Keratinocyte (primary cell): ENCODE measurements at regions not wholly inside any gene's neighbourhood (a gene's known extent, or its start where the extent isn't known, plus 50 kb on each side); places are given as distances from the start of the nearest gene placed in this dataset.

Experiments used
- DNase-seq: peaks from one replicate; pipeline ENCODE4 v3.0.0-alpha.2; 2011; ENCODE audit warnings: low read depth, missing footprints, low spot score
- FAIRE-seq: peaks from 2 replicates; lab custom pipeline; 2011; peaks lifted over from hg19 to GRCh38; lab: Jason Lieb, UNC
- H2AFZ ChIP-seq: 2 replicates; pipeline ENCODE4 v1.6.0; 2012; ENCODE audit warnings: low read length, control low read depth, inconsistent platforms; ENCODE audit not compliant: control insufficient read depth
- H3K27ac ChIP-seq: 2 replicates; pipeline ENCODE4 v1.5.1; 2011; ENCODE audit warnings: low read length; ENCODE audit not compliant: control insufficient read depth, insufficient read depth
- H3K27me3 ChIP-seq: 3 replicates; pipeline ENCODE4 v1.6.0; 2011; ENCODE audit warnings: low read length; ENCODE audit not compliant: control insufficient read depth, insufficient read depth; ENCODE audit errors: extremely low read depth
- H3K36me3 ChIP-seq, 2 experiments: 2 replicates in 1 of 2; 3 replicates in 1 of 2; pipeline ENCODE4 v1.5.1; 2011; ENCODE audit warnings: low read length in 2 of 2, mild to moderate bottlenecking in 1 of 2; ENCODE audit not compliant: control insufficient read depth in 2 of 2, insufficient read depth in 2 of 2; ENCODE audit errors: extremely low read depth in 1 of 2
- H3K4me1 ChIP-seq: 3 replicates; pipeline ENCODE4 v1.5.1; 2011; ENCODE audit warnings: low read length; ENCODE audit not compliant: control insufficient read depth, insufficient read depth; ENCODE audit errors: extremely low read depth
- H3K4me2 ChIP-seq: 3 replicates; pipeline ENCODE4 v1.6.0; 2011; ENCODE audit warnings: low read depth, low read length; ENCODE audit not compliant: control insufficient read depth, insufficient read depth; ENCODE audit errors: extremely low read depth
- H3K4me3 ChIP-seq, 3 experiments: fragments of 200-600 bp in 1 of 3; sonication (generic) in 1 of 3; 2 replicates in 2 of 3; 3 replicates in 1 of 3; pipeline ENCODE4 v1.5.1; 2011 to 2016; ENCODE audit warnings: low read length in 3 of 3, mild to moderate bottlenecking in 3 of 3, control low read depth in 2 of 3, inconsistent platforms in 1 of 3, low read depth in 1 of 3, mixed read lengths in 1 of 3, mixed run types in 1 of 3, moderate library complexity in 1 of 3; ENCODE audit not compliant: control insufficient read depth in 2 of 3, insufficient read depth in 2 of 3; ENCODE audit errors: extremely low read depth in 1 of 3
- H3K79me2 ChIP-seq: 2 replicates; pipeline ENCODE4 v1.6.0; 2012; ENCODE audit warnings: low read length; ENCODE audit not compliant: control insufficient read depth, insufficient read depth
- H3K9ac ChIP-seq: 3 replicates; pipeline ENCODE4 v1.6.0; 2011; ENCODE audit warnings: low read length; ENCODE audit not compliant: control insufficient read depth, insufficient read depth; ENCODE audit errors: extremely low read depth
- H3K9me1 ChIP-seq: 3 replicates; pipeline ENCODE4 v1.6.0; 2011; ENCODE audit warnings: low read length; ENCODE audit not compliant: control insufficient read depth, insufficient read depth; ENCODE audit errors: extremely low read depth
- H3K9me3 ChIP-seq: 2 replicates; pipeline ENCODE4 v1.5.1; 2012; ENCODE audit warnings: low read depth, low read length; ENCODE audit not compliant: control insufficient read depth
- H4K20me1 ChIP-seq: 3 replicates; pipeline ENCODE4 v1.6.0; 2011; ENCODE audit warnings: low read length; ENCODE audit not compliant: control insufficient read depth, insufficient read depth; ENCODE audit errors: extremely low read depth
- EZH2 ChIP-seq: IDR thresholded peaks from one replicate; pipeline ENCODE4 v1.6.1; 2012; ENCODE audit warnings: inconsistent platforms, mild to moderate bottlenecking, low read length, moderate library complexity
- dilution Hi-C: fragments of 300-500 bp; cut with MboI; formaldehyde crosslinking; loops from one replicate; pipeline ENCODE4 v1.7.0; 2020; ENCODE audit warnings: low sequenced_read_pairs; ENCODE audit not compliant: extremely low pct_ligation_motif_present
- TF ChIP-seq, protein P1 (sequence below), 3 experiments: IDR thresholded peaks in 1 of 3; conservative IDR thresholded peaks in 1 of 3; optimal IDR thresholded peaks in 1 of 3; 2 replicates in 2 of 3; 3 replicates in 1 of 3; pipeline versions ENCODE3 to v1.5.1; 2011; ENCODE audit warnings: low read length in 3 of 3, mild to moderate bottlenecking in 3 of 3, moderate library complexity in 2 of 3, control low read depth in 1 of 3, inconsistent platforms in 1 of 3; ENCODE audit not compliant: insufficient read depth in 2 of 3; ENCODE audit errors: extremely low read depth in 1 of 3

DNA sequence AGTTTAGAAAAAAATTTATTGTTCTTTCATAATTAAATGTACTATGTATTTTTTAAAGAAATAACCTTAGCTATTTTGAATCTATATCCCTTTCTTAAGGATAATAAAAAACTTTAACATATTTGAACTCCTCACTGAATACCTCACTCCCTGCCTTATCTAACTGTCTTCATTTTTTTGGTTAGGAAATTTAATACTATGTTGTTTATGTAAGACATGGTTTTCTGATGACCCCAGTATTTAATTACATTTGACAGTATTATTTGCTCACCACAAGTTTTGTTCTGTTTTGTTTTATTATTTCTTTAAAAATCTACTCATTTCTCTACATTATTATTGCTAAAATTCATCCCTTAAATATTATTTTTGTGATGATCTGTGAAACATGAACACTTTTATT lies 394.4 kb upstream of the ADGRB3 start:
- Histone ChIP-seq H3K27me3 (no peaks in the 10 kb centered on the region), H3K36me3 (no peaks in the 10 kb centered on the region), H3K9ac (no peak overlapping the region), H3K4me1 (no peaks in the 10 kb centered on the region), H3K4me3 (no peak overlapping the region), H3K9me3 (no peaks in the 10 kb centered on the region), H4K20me1 (no peaks in the 10 kb centered on the region), H3K4me2 (no peak overlapping the region), H3K27ac (no peak overlapping the region), H3K9me1 (no peaks in the 10 kb centered on the region), H3K79me2 (no peaks in the 10 kb centered on the region), H2AFZ (no peak overlapping the region)
- no peak for DNase-seq
- dilution Hi-C loops: no loop called here
- TF ChIP-seq, protein P1, sequence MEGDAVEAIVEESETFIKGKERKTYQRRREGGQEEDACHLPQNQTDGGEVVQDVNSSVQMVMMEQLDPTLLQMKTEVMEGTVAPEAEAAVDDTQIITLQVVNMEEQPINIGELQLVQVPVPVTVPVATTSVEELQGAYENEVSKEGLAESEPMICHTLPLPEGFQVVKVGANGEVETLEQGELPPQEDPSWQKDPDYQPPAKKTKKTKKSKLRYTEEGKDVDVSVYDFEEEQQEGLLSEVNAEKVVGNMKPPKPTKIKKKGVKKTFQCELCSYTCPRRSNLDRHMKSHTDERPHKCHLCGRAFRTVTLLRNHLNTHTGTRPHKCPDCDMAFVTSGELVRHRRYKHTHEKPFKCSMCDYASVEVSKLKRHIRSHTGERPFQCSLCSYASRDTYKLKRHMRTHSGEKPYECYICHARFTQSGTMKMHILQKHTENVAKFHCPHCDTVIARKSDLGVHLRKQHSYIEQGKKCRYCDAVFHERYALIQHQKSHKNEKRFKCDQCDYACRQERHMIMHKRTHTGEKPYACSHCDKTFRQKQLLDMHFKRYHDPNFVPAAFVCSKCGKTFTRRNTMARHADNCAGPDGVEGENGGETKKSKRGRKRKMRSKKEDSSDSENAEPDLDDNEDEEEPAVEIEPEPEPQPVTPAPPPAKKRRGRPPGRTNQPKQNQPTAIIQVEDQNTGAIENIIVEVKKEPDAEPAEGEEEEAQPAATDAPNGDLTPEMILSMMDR (optimal IDR thresholded peaks at IDR 0.05 in 1 of 3, IDR thresholded peaks at IDR 0.05 in 1 of 3, conservative IDR thresholded peaks at IDR 0.05 in 1 of 3; ENCODE audit: extremely low read depth in 1 of 3, insufficient read depth in 2 of 3, low read length in 3 of 3): no peak
- TF ChIP-seq EZH2: no peak
- FAIRE-seq: no peak

DNA sequence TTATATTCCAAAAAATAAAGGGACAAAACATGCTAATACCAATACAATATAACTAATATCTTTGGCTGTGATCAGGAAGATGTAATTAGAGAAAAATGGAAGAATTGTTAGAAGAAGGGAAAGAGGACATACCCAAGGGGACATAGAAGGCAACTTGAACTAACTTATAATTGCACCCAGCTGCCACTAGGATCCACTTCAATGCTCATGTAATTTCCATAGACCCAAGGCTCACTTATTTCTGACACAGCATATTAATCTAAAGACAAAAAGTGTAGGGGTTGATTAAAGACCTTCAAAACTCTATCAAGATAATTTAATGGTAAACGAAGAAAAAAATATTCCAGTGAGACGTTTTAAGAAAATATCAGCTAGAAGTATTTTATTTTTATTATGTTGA lies 396.0 kb upstream of the ADGRB3 start:
- dilution Hi-C loops: no loop called here
- Histone ChIP-seq H3K4me2 (no peak overlapping the region), H2AFZ (no peak overlapping the region), H3K9ac (no peak overlapping the region), H3K36me3 (no peaks in the 10 kb centered on the region), H3K9me3 (no peaks in the 10 kb centered on the region), H3K4me1 (no peaks in the 10 kb centered on the region), H3K27ac (no peak overlapping the region), H3K79me2 (no peaks in the 10 kb centered on the region), H3K4me3 (no peak overlapping the region), H3K27me3 (no peaks in the 10 kb centered on the region), H4K20me1 (no peaks in the 10 kb centered on the region), H3K9me1 (no peaks in the 10 kb centered on the region)
- no peak for DNase-seq
- FAIRE-seq: no peak
- TF ChIP-seq, protein P1 (optimal IDR thresholded peaks at IDR 0.05 in 1 of 3, IDR thresholded peaks at IDR 0.05 in 1 of 3, conservative IDR thresholded peaks at IDR 0.05 in 1 of 3; ENCODE audit: extremely low read depth in 1 of 3, insufficient read depth in 2 of 3, low read length in 3 of 3): no peak
- TF ChIP-seq EZH2: no peak
